PC-3 (cell line): ENCODE measurements at regions not wholly inside any gene's neighbourhood (a gene's known extent, or its start where the extent isn't known, plus 50 kb on each side); places are given as distances from the start of the nearest gene placed in this dataset.

ENCODE experiments used
- EZH2 ChIP-seq: fragments of 300-600 bp; sonication (generic); IDR thresholded peaks from one replicate; pipeline ENCODE4 v1.6.1; 2017; ENCODE audit warnings: antibody characterized with exemption, mild to moderate bottlenecking, low read length; ENCODE audit not compliant: unreplicated experiment
- TF ChIP-seq, protein P1 (sequence below): fragments of 300-600 bp; sonication (generic); conservative IDR thresholded peaks from 2 replicates; pipeline ENCODE4 v1.5.1; 2017; ENCODE audit warnings: antibody characterized with exemption, low read depth, mild to moderate bottlenecking, low read length

DNA sequence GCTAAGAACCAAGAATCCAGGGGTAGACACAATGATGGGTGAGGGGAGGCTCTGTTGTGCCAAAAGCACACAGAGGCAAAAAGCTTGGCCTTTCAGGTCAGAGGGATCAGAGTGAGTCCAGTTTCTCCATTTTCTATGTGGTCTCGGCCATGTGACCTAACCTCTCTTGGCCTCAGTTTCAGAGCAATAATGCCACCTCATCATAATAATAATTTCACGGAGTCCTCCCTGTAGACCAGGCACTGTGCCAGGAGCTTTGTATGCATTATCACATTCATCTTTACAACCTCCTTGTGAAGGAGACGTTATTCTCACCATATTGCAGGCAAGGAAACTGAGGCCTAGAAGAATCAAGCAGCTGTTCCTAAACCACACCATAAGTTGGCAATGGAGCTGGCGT, 120.2 kb downstream of the WT1 start:
- TF ChIP-seq, protein P1, sequence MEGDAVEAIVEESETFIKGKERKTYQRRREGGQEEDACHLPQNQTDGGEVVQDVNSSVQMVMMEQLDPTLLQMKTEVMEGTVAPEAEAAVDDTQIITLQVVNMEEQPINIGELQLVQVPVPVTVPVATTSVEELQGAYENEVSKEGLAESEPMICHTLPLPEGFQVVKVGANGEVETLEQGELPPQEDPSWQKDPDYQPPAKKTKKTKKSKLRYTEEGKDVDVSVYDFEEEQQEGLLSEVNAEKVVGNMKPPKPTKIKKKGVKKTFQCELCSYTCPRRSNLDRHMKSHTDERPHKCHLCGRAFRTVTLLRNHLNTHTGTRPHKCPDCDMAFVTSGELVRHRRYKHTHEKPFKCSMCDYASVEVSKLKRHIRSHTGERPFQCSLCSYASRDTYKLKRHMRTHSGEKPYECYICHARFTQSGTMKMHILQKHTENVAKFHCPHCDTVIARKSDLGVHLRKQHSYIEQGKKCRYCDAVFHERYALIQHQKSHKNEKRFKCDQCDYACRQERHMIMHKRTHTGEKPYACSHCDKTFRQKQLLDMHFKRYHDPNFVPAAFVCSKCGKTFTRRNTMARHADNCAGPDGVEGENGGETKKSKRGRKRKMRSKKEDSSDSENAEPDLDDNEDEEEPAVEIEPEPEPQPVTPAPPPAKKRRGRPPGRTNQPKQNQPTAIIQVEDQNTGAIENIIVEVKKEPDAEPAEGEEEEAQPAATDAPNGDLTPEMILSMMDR = no peak
- no peak for TF ChIP-seq EZH2
